ENCODE measurements at regions not wholly inside any gene's neighbourhood (a gene's known extent, or its start where the extent isn't known, plus 50 kb on each side); places are given as distances from the start of the nearest gene placed in this dataset.
A peak's percentile ranks its signal among the peaks of the same experiment; 100 is the strongest.
"Not testable (repeated sequence)": the region's sequence is repeated elsewhere in the genome, so short reads cannot be mapped to it uniquely, and the experiment has no call there.

DNA sequence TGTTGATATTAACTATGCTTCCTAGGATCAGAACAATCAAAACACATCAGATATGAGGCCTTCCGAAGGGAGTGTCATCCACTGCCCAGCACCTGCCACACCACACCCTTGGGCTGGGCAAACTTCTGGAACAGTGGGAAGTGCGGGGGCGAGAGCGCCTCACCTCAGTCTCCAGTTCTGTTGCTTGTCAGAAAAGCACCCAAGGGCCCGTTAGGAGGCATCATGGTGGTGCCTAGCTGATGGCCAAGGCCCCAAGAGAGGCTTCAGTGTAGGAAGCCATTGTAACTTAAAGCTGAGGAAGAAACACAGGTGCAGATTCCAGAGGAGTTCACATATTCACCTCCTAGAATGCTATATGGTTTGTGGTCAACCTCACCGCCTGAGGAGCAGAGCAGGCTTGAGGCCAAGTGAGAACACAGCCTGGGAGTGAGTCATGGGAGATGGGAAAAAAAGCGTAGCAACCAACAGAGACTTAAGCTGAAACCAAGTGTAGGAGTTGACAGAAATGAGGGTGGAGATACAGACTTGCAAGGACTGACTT lies 85.1 kb upstream of the ATL2 start:
- Mint-ChIP-seq H3K4me3 (peak overlapping the region; percentile 13), H3K27ac (peak overlapping the region; percentile 86), H3K4me1 (ENCODE audit: unreplicated experiment) (peaks cover 16% of the 10 kb centered on the region), H3K9me3 (no peaks in the 10 kb centered on the region), H3K36me3 (no peaks in the 10 kb centered on the region), H3K27me3 (peaks cover 6% of the 10 kb centered on the region)
- DNase-seq (ENCODE audit: extremely low spot score, unreplicated experiment) = no peak
- TF ChIP-seq, protein P1, sequence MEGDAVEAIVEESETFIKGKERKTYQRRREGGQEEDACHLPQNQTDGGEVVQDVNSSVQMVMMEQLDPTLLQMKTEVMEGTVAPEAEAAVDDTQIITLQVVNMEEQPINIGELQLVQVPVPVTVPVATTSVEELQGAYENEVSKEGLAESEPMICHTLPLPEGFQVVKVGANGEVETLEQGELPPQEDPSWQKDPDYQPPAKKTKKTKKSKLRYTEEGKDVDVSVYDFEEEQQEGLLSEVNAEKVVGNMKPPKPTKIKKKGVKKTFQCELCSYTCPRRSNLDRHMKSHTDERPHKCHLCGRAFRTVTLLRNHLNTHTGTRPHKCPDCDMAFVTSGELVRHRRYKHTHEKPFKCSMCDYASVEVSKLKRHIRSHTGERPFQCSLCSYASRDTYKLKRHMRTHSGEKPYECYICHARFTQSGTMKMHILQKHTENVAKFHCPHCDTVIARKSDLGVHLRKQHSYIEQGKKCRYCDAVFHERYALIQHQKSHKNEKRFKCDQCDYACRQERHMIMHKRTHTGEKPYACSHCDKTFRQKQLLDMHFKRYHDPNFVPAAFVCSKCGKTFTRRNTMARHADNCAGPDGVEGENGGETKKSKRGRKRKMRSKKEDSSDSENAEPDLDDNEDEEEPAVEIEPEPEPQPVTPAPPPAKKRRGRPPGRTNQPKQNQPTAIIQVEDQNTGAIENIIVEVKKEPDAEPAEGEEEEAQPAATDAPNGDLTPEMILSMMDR (conservative IDR thresholded peaks at IDR 0.05) = no peak

- H3K27ac Mint-ChIP-seq = no peak overlapping the region
- peaks cover 9% of the 10 kb centered on the region for H3K4me1 Mint-ChIP-seq (ENCODE audit: unreplicated experiment)
- no peak overlapping the region for H3K4me3 Mint-ChIP-seq
These were observed 84.4 kb upstream of the ATL2 start for GRCh38 chr2:38461470-38461869.

DNA sequence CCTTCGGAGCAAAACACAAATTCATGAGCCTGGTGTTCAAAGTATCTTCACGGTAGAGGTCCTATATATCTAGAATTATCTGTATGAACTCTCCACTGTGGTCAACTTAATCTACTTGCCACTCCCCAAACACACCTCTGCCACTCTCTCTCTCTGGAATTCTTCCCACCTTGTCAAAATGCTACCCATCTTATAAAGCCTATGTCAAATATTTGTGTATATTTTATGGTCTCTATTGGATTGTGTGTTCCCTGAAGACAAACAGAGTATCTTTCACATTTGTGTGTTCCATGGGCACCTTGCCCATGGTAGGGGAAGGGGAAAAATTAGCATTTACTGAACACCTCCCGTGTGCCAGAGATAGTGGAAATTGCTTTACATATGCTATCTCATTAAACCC lies 83.2 kb upstream of the ATL2 start:
- DNase-seq (ENCODE audit: extremely low spot score, unreplicated experiment) = no peak
- H3K27me3 Mint-ChIP-seq = peaks cover 6% of the 10 kb centered on the region
- no peaks in the 10 kb centered on the region for H3K36me3 Mint-ChIP-seq
- no peak overlapping the region for H3K4me3 Mint-ChIP-seq
- H3K27ac Mint-ChIP-seq = no peak overlapping the region
- TF ChIP-seq, protein P1 (conservative IDR thresholded peaks at IDR 0.05) = no peak
- H3K9me3 Mint-ChIP-seq = no peaks in the 10 kb centered on the region
- H3K4me1 Mint-ChIP-seq (ENCODE audit: unreplicated experiment) = peaks cover 4% of the 10 kb centered on the region

More at GRCh38 chr2:38461470-38461869, 84.4 kb upstream of the ATL2 start:
- Mint-ChIP-seq H3K36me3 (no peaks in the 10 kb centered on the region), H3K27me3 (peaks cover 6% of the 10 kb centered on the region), H3K9me3 (no peaks in the 10 kb centered on the region)
- TF ChIP-seq, protein P1 (conservative IDR thresholded peaks at IDR 0.05) = no peak
- no peak for DNase-seq (ENCODE audit: extremely low spot score, unreplicated experiment)

GRCh38 chr2:38454081-38454480 lies 77.0 kb upstream of the ATL2 start:
- H3K4me1 Mint-ChIP-seq (ENCODE audit: unreplicated experiment) = no peaks in the 10 kb centered on the region
- no peak overlapping the region for H3K4me3 Mint-ChIP-seq
- no peak overlapping the region for H3K27ac Mint-ChIP-seq
- H3K27me3 Mint-ChIP-seq = peaks cover 6% of the 10 kb centered on the region
- H3K9me3 Mint-ChIP-seq = no peaks in the 10 kb centered on the region
- TF ChIP-seq, protein P1 (conservative IDR thresholded peaks at IDR 0.05) = no peak
- H3K36me3 Mint-ChIP-seq = no peaks in the 10 kb centered on the region
- no peak for DNase-seq (ENCODE audit: extremely low spot score, unreplicated experiment)

- not testable (repeated sequence) for H3K9me3 Mint-ChIP-seq; DNase-seq (ENCODE audit: extremely low spot score, unreplicated experiment); H3K4me3 Mint-ChIP-seq; H3K27ac Mint-ChIP-seq; H3K27me3 Mint-ChIP-seq; H3K4me1 Mint-ChIP-seq (ENCODE audit: unreplicated experiment); H3K36me3 Mint-ChIP-seq
These were observed 74.7 kb upstream of the ATL2 start for GRCh38 chr2:38451778-38452177.

DNA sequence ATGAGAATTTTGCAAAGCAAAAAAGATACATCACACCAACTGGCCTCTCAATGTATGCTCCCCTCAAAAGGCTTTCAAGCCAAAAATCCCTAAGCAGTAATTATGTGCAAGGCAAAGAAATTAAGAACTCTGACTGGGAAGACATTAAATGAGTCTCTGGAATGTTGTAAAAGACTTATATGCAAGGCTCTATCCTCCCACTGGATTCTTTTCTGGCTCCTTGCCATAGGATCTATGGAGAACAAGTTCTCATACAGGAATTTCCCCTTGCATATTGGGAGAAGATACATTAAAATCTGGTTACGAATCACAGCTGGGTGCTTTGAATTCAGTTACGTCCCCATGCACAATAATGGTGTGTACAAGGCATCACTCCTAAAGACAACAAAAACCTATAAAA lies 73.4 kb upstream of the ATL2 start:
- no peaks in the 10 kb centered on the region for H3K9me3 Mint-ChIP-seq
- no peak overlapping the region for H3K4me3 Mint-ChIP-seq
- H3K27ac Mint-ChIP-seq = no peak overlapping the region
- no peaks in the 10 kb centered on the region for H3K36me3 Mint-ChIP-seq
- TF ChIP-seq, protein P1 (conservative IDR thresholded peaks at IDR 0.05) = no peak
- no peak for DNase-seq (ENCODE audit: extremely low spot score, unreplicated experiment)
- H3K4me1 Mint-ChIP-seq (ENCODE audit: unreplicated experiment) = peaks cover 16% of the 10 kb centered on the region
- H3K27me3 Mint-ChIP-seq = no peaks in the 10 kb centered on the region

Measured in type B pancreatic cell (in vitro differentiated cells).